NCI-H2171 treated with DMSO at 0.1 percent for 48 hours (cell line): ENCODE measurements at regions not wholly inside any gene's neighbourhood (a gene's known extent, or its start where the extent isn't known, plus 50 kb on each side); places are given as distances from the start of the nearest gene placed in this dataset.
A peak's percentile ranks its signal among the peaks of the same experiment; 100 is the strongest.

Source experiments
- DNase-seq: peaks from one replicate; lab custom pipeline; 2025; lab: John Stamatoyannopoulos, UW

DNA sequence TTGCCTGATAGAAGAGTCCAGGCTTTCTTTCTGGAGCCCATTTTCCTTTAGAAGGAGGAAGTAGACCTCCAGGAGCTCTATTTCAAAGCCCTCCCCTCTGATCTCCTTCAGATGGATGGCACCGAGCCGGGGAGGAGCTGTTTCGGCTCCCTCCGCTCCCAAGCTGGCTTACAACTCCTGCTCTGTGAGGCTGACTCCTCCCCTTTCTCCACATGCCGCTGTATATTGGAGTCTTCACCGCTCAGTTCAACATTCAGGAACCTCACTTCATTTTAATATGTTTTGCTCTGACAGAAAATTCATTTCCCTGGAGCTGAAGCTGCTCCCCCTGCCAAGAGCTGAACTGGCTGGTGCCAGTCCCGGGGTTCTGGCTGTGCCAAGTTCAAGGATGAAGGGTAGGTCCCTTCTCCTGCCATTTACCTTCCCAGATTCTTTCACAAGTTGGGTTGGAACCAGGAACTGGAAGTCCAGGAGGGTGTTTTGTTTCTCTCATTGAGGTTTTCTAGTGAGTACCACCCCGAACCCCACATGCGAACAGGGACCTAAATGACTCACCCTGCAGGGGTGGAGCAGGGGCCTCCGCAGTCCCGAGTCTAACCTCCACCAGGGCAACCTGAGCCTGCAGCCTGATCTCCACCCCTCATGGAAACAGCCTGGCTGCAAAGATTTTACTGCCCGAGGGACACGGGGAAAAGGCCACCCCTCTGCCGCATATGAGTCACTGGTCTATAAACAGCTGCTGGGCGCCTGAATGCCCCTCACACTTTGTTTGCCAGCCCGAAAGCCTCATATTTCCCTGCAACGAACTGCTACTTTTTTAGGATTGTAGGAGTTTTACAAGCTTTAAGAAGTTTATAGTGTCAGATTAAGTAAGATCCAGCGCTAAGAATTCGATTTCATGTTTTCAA is 68.6 kb upstream of the FOXA2 start:
- DNase-seq = no peak

DNA sequence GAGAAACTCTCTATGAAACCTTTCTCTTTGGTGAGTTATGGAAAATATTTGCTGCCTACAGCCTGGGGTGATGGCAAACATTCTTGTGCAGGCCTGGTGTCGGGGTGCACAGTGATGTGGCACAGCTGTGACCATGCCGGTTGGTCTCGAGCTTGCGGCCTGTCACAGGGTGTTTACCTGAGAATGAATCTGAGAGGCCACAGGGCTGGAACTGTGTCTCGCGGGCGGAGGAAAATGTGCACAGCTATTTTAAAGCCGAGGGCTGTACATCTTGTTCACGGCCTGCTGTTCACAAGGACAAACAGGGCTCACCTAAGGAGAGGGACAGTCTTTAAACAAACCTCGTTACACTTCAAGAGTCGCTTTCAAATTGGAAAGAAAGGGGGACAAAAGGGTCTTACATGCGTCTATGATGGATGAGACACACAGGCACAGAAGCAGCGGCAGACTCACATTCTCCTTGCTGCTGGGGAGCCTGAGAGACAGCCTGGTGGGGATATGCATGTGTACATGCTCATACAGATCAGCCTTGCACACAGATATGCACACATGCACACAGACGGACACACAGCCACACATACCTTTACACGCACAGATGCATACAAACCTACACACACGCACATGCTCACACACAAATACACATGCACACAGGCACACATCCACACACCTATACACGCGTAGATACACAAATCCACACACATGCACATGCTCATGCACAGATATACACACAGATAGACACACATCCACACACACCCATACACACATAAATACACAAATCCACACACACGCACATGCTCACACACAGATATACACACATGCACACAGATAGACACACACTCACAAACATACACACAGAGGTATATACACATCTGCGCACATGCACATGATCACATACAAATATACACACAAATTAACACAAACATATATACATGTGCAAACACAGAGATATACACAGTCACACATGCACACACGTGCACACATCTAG is 69.6 kb upstream of the FOXA2 start:
- no peak for DNase-seq

DNA sequence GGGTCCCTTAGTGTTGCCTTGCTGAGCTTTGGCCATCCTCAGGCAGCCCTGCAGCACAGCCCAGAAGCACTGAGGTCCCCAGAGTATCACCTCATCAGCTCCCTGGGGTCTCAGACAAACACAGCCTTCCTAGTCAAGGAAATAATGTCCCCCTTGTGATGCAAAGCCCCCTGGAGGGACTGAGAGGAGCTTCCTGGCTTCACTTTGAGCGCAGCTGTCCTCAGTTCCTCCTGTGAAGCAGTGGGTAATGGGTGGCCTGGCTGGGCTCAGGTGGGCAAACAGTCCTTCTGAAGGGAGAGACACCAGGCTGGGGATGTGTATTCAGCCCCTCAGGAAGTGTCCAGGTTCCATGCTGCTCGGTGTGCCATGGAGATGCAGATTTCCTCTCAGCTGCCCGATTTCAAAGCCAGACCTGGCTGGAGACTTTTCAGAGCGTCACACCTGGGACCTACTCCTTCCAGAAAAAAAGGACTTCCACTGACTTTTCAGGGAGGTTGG is 79.2 kb upstream of the FOXA2 start:
- DNase-seq = no peak

DNA sequence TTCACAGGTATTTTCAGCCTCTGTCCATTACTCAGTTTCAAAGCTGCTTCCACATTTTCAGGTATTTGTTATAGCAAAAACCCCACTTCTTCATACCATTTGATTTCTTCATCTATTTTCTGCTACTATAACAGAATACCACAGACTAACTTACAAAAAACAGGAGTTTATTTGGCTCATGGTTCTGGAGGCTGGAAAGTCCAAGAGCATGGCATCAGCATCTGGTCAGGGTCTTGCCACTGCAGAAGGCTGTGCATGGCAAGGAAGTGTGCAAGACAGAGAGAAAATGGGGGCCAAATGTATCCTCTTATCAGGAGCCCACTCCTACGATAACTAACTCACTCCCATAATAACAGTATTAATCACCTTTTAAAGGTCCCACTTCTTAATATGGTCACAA is 82.8 kb upstream of the FOXA2 start:
- no peak for DNase-seq

DNA sequence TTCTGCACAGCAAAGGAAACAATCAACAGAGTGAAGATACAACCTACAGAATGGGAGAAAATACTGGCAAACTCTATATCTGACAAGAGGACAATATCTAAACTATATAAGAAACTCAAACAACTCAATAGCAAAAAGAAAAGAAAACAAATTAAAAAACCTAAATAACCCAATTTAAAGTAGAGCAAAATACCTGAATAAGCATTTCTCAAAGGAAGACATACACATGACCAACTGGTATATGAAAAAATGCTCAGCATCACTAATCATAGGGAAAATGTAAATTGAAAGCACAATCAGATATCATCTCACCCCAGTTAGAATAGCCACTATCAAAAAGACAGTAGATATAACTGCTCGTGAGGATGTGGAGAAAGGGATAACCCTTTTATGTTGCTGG is 87.8 kb upstream of the FOXA2 start:
- DNase-seq = no peak

DNA sequence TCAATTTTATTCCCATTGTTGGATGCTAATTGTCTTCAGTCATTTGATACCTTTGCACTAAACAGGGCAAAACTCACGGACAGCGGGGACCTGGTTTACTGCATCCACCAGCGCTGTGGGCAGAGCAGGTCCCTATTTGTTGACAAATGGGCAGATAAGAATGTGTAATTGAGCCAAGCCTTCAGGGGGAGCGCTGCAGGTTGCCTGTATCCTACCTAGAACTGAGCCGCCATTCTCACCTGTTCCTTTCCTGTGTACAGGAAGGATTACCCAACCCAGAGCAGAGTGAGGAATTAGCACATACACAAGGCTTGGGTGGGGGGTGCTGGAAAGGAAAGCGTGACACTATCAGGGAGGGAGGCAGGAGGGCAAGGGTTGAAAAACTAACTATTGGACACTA is 89.1 kb upstream of the FOXA2 start:
- no peak for DNase-seq

DNA sequence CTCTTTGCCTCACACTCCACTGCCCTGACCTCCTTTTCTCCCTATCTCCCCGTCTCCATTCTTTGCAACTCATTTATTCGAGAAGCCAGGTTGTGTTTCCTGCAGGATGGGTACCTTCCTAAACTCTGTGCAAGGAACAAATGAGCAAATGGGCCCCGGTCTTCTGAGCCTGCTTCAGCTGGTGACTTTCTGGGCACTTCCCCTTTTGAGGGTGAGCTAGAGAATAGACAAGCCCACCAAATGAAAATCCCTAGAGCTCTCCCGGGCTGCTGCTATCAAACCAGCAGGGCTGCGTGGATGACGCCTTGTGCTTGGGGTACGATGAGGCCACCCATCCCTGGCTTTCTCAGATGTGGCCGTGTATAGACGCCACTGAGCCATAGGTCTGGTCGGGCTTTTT is 91.0 kb upstream of the FOXA2 start:
- DNase-seq = no peak

DNA sequence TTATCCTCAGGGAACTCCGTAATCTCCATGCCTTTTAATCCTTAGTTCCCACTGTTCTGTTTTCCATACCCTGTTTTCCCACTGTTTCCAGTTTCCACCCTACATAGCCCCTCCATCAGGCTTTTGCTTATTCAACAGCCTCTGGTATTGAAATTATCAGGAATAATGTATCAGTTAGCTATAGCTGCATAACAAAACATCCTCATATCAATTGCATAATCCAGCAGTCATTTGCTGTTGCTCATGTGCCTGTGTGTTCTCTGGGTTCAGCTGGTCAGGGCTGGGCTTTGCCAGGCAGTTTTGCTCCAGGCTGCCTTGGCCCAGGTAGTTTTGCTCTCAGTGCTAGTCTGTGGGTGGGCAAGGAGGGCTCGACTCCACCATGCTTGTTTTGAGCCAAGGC is 94.3 kb upstream of the FOXA2 start:
- DNase-seq = no peak

DNA sequence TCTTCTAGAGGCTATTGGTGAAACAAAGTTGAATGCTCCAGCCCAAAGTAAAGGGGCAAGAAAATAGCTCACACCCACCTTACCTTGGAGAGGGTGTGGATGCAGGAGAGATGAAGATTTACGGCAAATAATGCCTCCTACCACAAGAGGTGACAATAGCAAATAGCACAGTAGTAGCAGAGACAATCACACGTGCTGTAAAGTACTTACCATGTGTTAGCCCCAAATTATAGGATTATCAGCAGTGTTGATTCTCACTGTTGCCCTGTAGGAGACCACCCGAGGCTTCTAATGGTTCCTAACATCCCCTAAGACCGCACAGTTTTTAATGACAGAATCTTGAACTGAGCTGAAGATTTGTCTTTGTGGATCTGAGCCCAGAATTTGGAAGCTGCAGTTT is 94.8 kb upstream of the FOXA2 start:
- DNase-seq = no peak

DNA sequence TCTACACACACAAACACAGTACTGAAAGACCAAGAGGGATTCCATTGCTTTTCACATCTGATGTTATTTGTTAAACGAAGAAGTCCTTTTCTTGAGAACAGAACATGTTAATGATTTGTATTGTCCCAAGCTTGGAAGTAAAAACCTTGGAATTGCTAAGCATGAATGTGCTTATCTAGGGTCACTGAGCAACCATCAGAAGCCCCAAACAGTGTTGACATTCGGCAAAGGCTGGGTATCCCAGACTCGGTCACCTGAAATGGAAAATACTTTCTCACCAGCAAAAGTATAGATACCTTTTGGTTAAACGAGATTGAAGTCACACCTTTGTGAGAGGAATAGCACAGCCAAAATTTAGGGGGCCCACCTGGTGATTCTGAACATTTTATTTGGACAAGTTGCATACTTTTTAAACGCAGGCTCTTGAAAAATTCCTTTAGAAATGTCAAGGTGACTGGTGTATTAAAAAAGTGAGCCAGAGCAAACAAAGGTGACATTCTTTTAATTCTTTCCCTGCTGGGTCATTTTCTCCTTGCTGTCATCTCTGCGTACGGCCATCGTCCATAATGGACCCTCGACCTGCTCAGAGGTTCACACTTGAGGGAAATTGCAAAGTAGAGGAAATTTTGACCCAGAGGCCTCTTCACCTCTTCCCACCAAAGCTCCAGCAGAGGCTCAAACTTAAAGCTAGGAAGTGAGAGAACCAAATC is 95.8 kb upstream of the FOXA2 start:
- no peak for DNase-seq

DNA sequence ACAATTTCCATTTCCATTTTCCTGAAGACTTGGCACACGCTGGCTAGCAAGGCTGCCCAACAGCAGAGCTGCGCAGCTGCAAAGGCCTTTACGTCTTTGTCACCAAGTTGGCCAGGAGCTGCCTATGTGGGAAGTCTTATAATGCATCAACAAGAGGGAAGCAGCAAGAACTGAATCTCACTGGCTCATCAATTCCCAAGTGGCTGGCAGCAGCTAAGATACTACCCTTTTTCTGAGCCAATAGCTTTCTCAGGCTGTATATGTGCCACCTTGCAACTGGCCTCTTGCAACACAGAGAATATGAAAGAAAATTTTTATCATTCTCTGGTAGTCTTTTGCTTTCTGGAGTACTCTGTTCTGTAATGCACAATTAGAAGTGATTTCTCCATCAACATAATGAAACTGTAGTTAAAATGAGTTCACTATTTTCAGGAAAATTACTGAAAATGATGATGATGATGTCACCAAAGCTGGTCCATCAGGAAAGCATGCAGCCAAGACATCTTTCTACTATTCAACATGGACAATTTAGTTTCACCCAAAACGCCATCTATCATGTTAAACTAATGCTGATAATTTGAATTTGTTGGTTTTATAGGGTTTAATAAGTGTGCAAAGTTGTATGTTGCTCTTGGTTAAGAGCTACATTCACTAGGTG is 97.3 kb upstream of the FOXA2 start:
- no peak for DNase-seq

DNA sequence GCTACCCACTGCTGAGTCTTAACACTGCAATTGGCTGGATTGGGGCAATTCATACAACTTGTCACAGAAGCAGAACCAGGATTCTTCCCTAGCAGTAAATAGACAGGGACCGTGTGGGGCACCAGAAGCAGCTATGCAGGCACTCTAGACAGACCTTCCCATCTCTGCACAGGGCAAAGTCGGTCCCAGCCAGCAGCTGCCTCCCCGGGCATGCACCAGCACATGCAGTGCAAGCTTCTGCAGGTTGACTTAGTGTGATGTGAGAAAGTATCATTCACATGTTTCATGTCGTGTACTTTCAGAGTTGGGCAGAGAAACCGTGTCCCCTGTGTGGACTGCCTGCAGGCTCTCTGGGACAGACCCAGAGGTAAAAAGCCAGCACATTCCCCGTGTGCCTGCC is 98.0 kb upstream of the FOXA2 start:
- no peak for DNase-seq

DNA sequence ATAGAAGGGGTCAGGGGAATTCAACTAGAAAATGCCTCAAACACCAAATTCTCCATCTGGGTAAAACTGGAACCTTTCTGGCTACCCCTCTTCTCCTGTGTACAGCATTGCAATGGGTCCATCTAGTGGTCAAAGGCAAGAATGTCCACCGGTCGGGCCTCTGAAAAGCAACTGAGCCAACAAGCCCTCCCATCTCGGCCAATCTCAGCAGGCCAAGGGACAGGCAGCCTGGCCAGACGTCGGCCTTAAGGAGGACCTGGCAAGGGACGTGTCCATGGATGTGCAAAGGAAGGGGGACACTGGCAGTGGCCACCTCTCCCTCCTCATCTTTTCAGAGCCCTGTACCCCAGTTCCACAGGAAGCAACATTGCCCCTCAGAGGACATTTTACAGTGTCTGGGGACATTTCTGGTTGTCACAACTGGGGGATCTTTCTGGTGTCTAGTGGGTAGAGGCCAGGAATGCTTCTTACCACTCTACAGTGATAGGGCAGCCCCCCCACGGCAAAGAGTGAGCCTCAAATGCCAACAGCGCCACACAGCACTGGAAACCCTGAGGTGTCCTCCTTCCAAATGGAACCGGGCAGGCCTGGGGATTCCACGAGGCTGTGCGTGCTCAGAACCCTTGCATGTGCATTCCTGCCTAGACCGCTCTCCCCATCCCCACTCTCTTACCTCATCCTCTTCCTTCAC is 99.8 kb upstream of the FOXA2 start:
- DNase-seq = peak; percentile 45

DNA sequence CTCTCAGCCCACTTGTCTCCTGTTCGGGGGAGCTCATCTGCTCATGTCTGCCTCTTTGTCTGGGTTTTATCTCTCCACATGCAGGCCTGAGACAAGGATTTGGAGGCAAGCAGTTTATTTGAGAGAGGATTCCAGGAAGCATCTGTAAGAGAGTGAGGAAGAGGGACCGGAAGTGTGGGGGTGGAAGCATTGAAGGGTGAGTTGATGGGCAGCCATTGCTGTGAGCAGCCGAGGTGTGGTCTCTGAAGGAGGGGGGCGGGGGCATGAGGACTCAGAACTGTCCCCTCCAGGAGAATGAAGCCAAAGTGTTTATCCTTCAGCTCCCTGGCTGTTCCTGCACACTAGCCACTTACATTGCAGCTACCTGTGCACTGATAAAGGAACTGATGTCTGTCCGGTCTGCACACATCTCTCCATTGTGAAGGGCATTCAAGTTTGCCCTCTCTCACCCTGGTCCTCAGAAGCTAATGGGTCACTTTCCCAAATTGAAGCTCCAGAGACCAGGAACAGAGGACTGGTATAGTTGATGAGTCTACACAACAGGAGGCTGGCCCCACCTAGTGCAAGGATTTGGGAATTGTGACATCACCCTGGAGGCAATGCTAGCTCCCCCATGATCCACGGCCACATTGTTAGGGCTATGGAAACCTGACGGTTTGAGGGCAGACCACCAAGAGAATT is 100.5 kb upstream of the FOXA2 start:
- DNase-seq = no peak

DNA sequence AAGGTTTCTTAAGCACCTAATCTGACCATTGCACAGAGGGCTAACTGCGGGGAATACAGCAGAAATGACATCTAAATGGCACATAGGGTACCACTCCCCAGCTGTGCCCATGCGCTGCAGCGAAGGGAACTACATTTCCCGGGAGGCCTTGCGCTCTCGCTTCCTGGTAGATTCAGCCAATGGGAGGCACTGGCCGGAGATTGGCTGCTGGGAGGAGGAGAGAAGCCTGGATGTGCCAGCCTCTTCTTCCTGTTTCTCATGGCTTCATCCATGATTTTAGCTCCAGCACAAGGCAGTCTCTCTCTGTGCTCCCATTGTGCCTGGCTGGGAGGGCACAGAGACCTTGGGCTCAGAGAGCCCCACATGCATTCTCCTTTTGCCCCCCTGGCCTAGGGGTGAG is 101.7 kb upstream of the FOXA2 start:
- peak; percentile 41 for DNase-seq

DNA sequence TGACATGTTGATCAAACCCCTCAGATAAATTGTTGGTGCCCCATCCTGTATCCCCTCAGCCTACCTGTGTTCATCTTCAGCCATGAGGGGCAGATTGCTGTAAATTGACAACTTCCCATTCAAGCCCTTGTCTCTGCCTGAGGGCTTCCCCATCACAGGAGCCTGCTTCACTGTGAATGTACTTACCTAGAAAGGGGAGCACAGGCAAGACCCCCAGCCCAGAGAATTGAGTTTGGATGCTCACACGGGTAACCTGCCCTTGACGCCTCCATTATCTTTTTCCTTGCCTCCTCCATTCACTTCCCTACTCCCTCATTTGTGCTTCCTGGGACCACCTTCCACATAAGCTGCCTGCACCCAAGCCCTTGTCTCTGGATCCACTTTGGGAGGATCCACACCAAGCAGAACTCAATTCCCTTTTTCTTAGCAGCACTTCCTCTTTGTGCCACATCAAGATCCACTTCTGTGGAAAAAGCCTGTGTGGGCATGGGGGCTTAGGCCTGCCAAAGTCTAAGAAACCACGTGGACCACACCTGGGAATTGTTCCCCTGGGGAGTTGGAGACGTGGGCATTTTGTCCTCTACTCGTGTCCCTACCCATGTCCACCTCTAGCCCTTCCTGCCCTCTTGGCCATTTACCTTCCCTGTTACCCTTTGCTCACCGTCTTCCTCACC is 103.4 kb upstream of the FOXA2 start:
- DNase-seq = no peak

DNA sequence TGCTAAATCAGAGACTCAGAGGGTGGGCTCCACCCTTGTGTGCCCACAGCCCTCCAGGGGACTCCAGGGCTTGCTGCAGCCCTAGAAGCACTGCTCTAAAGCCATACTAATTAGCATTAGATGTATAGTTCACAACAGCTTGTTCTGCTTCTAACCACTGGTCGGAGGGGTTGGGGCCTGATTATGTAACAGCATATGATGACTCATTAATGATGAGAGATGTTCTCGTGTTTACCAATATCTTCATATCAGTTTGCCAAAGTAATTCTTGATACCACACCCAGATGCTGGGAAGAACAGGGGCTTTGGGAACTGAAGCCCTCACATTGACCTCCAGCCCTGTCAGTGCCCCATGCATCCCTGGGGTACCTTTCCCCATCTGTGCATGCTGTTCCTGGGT is 104.1 kb upstream of the FOXA2 start:
- DNase-seq = no peak

DNA sequence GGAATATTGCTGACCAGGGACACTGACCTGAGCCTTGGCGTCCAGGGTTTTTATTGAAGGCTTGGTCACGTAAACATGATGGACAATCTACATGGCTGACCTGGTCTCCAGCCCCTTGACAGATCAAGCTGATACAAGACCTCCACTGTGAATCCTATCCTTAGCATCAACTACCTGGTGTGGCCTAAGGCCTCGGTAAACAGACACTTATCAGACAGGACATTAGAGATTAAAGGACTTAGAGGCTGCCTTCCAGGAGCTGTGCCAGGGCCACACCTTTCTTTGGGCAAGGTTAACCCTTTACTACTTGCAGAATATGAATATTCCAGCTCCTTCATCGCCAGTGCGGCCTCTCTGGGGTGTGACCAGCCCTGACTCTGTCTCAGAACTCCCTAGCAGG is 104.9 kb upstream of the FOXA2 start:
- no peak for DNase-seq

DNA sequence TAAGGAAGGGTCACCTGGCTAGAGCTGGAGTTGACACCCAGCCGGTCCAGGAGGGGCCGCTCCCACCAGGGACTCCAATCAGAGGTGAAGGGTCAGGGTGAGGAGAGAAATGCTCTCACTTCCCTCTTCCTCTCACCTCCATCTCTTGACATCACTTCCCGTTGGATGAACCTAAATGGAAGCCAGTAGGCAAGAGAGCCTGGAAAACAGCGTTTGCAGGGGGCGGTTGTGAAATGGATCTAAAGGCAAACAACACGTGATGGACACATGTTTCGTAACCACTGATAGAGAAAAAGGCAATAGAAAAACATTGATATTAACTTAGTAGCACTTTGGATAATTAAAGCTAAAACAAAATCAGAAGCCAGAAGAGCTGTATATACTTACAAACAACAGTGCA is 105.6 kb upstream of the FOXA2 start:
- DNase-seq = no peak

DNA sequence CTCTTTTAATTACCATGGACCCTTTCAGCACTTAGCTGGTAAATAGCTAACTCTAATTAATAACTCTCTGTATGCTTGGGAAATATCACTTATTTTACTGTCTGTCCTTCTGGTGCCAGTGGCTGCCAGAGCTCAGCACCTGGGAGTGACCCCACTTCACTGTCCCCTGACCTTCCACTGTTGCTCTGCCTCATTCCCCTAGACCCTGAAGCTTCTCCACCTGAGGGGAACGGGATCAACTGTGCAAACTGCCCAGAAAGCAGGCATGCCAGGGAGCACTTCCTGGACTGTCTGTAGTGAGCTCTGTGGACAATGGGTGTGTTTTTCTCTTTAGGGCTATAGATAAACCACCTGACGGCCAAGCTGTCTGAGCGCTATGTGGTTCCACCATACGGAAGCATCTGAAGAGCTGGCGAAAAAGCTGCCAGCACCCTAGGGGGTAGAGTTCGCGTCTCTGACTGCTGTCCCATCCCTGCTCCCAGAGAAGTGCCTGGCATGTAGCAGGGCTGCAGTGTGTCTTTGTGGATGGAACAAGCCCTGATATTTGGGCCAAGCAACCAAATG is 106.3 kb upstream of the FOXA2 start:
- DNase-seq = no peak
